SH-SY5Y (cell line): ENCODE measurements at regions not wholly inside any gene's neighbourhood (a gene's known extent, or its start where the extent isn't known, plus 50 kb on each side); places are given as distances from the start of the nearest gene placed in this dataset.

ENCODE experiments used
- GATA2 ChIP-seq: IDR thresholded peaks from 2 replicates; pipeline ENCODE4 v1.6.1; 2011; ENCODE audit warnings: mild to moderate bottlenecking, low read depth, low read length
- GATA3 ChIP-seq: IDR thresholded peaks from 2 replicates; pipeline ENCODE4 v1.6.1; 2011; ENCODE audit warnings: low read depth, mild to moderate bottlenecking, low read length, moderate library complexity

- TF ChIP-seq GATA2 (no peak), GATA3 (no peak)
Measured at GRCh38 chr13:80858131-80858530, 517.2 kb upstream of the SPRY2 start.
